Neural crest cell (in vitro differentiated cells): ENCODE measurements at regions not wholly inside any gene's neighbourhood (a gene's known extent, or its start where the extent isn't known, plus 50 kb on each side); places are given as distances from the start of the nearest gene placed in this dataset.

Experiments used
- DNase-seq: peaks from one replicate; pipeline ENCODE4 v3.0.0; 2021; ENCODE audit warnings: low read depth, mixed read lengths, low spot score
- H3K27ac Mint-ChIP-seq: one replicate; pipeline ENCODE4 v1.8.0; 2021; ENCODE audit warnings: mild to moderate bottlenecking, mixed read lengths; ENCODE audit not compliant: unreplicated experiment
- H3K27me3 Mint-ChIP-seq: 2 replicates; pipeline ENCODE4 v1.8.0; 2021; ENCODE audit warnings: low read depth, mild to moderate bottlenecking, mixed read lengths
- H3K36me3 Mint-ChIP-seq: 2 replicates; pipeline ENCODE4 v1.8.0; 2021; ENCODE audit warnings: low read depth, mild to moderate bottlenecking, mixed read lengths
- H3K4me1 Mint-ChIP-seq: 2 replicates; pipeline ENCODE4 v1.8.0; 2021; ENCODE audit warnings: mixed read lengths
- H3K4me3 Mint-ChIP-seq: one replicate; pipeline ENCODE4 v1.8.0; 2021; ENCODE audit warnings: mild to moderate bottlenecking, mixed read lengths
- H3K9me3 Mint-ChIP-seq: 2 replicates; pipeline ENCODE4 v1.8.0; 2021; ENCODE audit warnings: mixed read lengths
- TF ChIP-seq, protein P1 (sequence below): fragments of 200-600 bp; sonication (generic); conservative IDR thresholded peaks from 2 replicates; pipeline ENCODE4 v1.5.0; 2021; ENCODE audit warnings: antibody characterized with exemption, mild to moderate bottlenecking

DNA sequence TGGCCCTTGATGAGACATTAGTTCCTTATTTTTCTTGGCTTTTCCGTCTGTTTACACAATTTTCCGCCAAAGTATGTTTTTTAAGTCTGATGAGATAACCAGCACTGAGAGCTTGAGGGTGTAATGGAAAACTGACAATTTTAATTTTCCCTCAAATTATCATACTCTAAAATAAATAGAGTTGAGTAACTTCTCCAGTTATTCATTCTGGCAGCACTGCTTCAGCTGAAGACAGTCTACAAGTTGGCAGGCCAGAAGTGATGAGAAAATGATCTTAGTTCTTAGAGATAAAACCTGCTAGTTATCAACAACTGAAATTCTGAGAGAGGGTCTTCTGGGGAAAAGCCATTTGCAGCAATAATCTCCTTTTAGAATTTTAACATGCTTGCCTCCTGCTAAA, 241.6 kb upstream of the TET2 start:
- Mint-ChIP-seq H3K4me1 (peaks cover 6% of the 10 kb centered on the region), H3K27me3 (no peaks in the 10 kb centered on the region), H3K27ac (no peak overlapping the region), H3K36me3 (no peaks in the 10 kb centered on the region), H3K9me3 (no peaks in the 10 kb centered on the region), H3K4me3 (peak overlapping the region; percentile 14)
- DNase-seq = no peak
- TF ChIP-seq, protein P1, sequence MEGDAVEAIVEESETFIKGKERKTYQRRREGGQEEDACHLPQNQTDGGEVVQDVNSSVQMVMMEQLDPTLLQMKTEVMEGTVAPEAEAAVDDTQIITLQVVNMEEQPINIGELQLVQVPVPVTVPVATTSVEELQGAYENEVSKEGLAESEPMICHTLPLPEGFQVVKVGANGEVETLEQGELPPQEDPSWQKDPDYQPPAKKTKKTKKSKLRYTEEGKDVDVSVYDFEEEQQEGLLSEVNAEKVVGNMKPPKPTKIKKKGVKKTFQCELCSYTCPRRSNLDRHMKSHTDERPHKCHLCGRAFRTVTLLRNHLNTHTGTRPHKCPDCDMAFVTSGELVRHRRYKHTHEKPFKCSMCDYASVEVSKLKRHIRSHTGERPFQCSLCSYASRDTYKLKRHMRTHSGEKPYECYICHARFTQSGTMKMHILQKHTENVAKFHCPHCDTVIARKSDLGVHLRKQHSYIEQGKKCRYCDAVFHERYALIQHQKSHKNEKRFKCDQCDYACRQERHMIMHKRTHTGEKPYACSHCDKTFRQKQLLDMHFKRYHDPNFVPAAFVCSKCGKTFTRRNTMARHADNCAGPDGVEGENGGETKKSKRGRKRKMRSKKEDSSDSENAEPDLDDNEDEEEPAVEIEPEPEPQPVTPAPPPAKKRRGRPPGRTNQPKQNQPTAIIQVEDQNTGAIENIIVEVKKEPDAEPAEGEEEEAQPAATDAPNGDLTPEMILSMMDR = no peak

DNA sequence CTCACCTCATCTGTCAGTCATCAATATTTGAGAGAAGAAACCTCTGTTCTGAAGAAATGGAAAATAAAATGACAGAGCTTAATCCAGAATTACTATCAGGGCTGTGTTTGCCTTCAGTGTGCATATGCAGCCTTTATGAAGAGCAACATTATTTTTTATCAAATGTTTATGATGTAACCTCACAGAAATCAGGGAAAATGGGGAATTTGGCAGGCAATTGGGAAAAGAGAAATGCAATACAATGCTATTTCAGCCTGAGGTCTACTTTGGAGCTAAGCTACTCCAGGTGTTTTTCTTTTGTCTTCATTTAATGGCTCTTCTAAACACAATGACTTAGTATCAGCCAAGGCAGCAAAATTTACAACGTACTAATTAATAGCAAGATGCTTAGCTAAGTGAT, 241.1 kb upstream of the TET2 start:
- TF ChIP-seq, protein P1 = no peak
- Mint-ChIP-seq H3K27me3 (no peaks in the 10 kb centered on the region), H3K4me1 (peaks cover 6% of the 10 kb centered on the region), H3K27ac (no peak overlapping the region), H3K4me3 (no peak overlapping the region), H3K9me3 (no peaks in the 10 kb centered on the region), H3K36me3 (no peaks in the 10 kb centered on the region)
- no peak for DNase-seq

DNA sequence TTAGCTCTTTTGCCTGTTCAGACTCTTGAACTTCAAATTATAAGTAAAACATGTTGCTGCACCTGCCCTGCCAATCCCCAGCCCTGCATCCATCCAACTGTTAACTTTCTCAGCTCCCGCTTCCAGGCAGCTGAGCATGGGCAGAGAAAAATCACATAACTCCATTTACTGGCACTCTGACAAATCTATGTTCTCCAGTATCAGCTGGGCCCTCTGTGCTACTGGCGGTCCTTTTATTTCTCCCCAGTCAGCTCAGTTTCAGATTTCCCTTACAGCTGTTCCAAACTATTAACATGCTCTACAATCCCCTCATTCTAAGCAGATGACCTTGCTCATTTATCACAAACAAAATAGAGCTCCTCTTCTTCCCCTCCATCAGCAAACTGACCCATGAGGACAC, 240.4 kb upstream of the TET2 start:
- Mint-ChIP-seq H3K9me3 (no peaks in the 10 kb centered on the region), H3K27ac (no peak overlapping the region), H3K27me3 (no peaks in the 10 kb centered on the region), H3K4me3 (no peak overlapping the region), H3K4me1 (peaks cover 6% of the 10 kb centered on the region), H3K36me3 (no peaks in the 10 kb centered on the region)
- DNase-seq = no peak
- TF ChIP-seq, protein P1 = no peak

DNA sequence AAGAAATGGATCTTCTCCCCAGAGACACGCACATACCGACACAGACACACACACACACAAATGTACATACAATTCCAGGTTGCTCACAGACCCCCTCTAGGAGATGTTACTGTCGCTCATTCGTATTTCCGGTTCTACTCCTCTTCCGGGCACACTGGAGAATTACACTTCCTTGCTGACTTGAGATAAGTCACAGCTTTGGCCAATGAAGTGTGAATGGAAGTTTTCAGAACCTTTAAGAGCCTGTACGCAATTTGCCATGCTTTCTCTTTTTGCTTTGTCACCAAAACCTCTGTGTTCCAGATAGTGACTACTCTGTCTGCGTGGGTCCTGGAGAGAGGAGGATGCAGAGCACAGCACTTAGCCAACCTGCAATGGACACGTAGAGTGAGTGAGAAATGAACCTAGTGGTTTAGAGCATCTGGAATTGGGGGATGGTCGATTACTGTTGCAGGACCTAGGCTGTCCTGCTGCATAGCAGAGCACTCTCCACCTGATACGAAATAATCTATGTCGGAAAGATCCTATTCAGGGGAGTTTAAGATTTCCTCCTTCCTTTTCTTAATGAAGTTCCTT, 239.5 kb upstream of the TET2 start:
- DNase-seq = no peak
- Mint-ChIP-seq H3K4me1 (peaks cover 6% of the 10 kb centered on the region), H3K9me3 (no peaks in the 10 kb centered on the region), H3K27ac (no peak overlapping the region), H3K4me3 (no peak overlapping the region), H3K27me3 (no peaks in the 10 kb centered on the region), H3K36me3 (no peaks in the 10 kb centered on the region)
- TF ChIP-seq, protein P1 = no peak

DNA sequence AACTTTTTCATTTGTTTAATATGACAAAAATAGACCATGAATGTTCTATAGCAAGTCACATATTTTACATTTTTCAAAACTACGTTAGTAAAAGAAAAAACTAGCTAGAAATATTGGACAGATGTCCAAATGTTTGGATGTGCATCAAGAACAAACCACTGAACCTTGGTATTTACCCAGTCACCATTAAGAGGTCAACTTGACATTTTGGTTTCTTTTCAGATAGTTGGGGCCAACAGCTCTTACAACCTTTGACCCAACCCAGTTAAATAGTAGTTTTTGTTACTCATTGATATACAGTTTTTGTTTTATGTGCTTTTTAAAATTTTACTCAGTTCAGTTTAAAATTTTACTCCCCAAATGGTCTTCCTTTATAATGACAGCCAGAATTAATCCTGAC, 238.7 kb upstream of the TET2 start:
- H3K27me3 Mint-ChIP-seq = no peaks in the 10 kb centered on the region
- DNase-seq = no peak
- no peak overlapping the region for H3K4me3 Mint-ChIP-seq
- H3K36me3 Mint-ChIP-seq = no peaks in the 10 kb centered on the region
- TF ChIP-seq, protein P1 = no peak
- no peaks in the 10 kb centered on the region for H3K9me3 Mint-ChIP-seq
- H3K4me1 Mint-ChIP-seq = peaks cover 6% of the 10 kb centered on the region
- H3K27ac Mint-ChIP-seq = no peak overlapping the region
